SK-N-SH treated with all-trans-retinoic acid at 6 μM for 48 hours (cell line): ENCODE measurements at regions not wholly inside any gene's neighbourhood (a gene's known extent, or its start where the extent isn't known, plus 50 kb on each side); places are given as distances from the start of the nearest gene placed in this dataset.

Experiments used
- ARNTL ChIP-seq: fragments of 450-650 bp; formaldehyde crosslinking; IDR thresholded peaks from 2 replicates; pipeline ENCODE4 v1.5.0; 2020; ENCODE audit warnings: low read depth, mild to moderate bottlenecking, moderate library complexity, borderline replicate concordance
- CSDC2 ChIP-seq: fragments of 250-450 bp; sonication (Bioruptor Pico); IDR thresholded peaks from 2 replicates; pipeline ENCODE4 v1.5.0; 2020; ENCODE audit warnings: mild to moderate bottlenecking, moderate library complexity
- ESRRG ChIP-seq: fragments of 250-450 bp; sonication (Bioruptor Pico); IDR thresholded peaks from 2 replicates; pipeline ENCODE4 v1.6.1; 2021; ENCODE audit warnings: mild to moderate bottlenecking
- SNAI2 ChIP-seq: fragments of 250-450 bp; sonication (Bioruptor Pico); IDR thresholded peaks from 2 replicates; pipeline ENCODE4 v1.5.0; 2020; ENCODE audit warnings: mild to moderate bottlenecking, moderate library complexity
- ZC3H10 ChIP-seq: fragments of 250-450 bp; sonication (Bioruptor Pico); IDR thresholded peaks from 2 replicates; pipeline ENCODE4 v1.5.1; 2021; ENCODE audit warnings: mild to moderate bottlenecking, moderate library complexity
- ZFP3 ChIP-seq: fragments of 250-450 bp; sonication (Bioruptor Pico); IDR thresholded peaks from 2 replicates; pipeline ENCODE4 v1.5.0; 2020; ENCODE audit warnings: mild to moderate bottlenecking, moderate library complexity
- ZFP30 ChIP-seq: fragments of 450-650 bp; formaldehyde crosslinking; IDR thresholded peaks from 2 replicates; pipeline ENCODE4 v1.5.0; 2022; ENCODE audit warnings: mild to moderate bottlenecking, moderate library complexity
- ZNF70 ChIP-seq: fragments of 450-650 bp; formaldehyde crosslinking; IDR thresholded peaks from 2 replicates; pipeline ENCODE4 v1.5.0; 2020; ENCODE audit warnings: mild to moderate bottlenecking, moderate library complexity
- TF ChIP-seq, protein P1 (sequence below): fragments of 250-450 bp; sonication (Bioruptor Pico); IDR thresholded peaks from 2 replicates; pipeline ENCODE4 v1.5.0; 2020; ENCODE audit warnings: mild to moderate bottlenecking, moderate library complexity
- TF ChIP-seq, protein P2 (sequence below): fragments of 250-450 bp; sonication (Bioruptor Pico); IDR thresholded peaks from 2 replicates; pipeline ENCODE4 v1.8.0; 2020; ENCODE audit warnings: mild to moderate bottlenecking, moderate library complexity, borderline replicate concordance
- TF ChIP-seq, protein P3 (sequence below): fragments of 250-450 bp; sonication (Bioruptor Pico); IDR thresholded peaks from 2 replicates; pipeline ENCODE4 v1.5.1; 2021; ENCODE audit warnings: mild to moderate bottlenecking, moderate library complexity
- TF ChIP-seq, protein P4 (sequence below): fragments of 250-450 bp; sonication (Bioruptor Pico); IDR thresholded peaks from 2 replicates; pipeline ENCODE4 v1.5.1; 2020; ENCODE audit warnings: low read depth, mild to moderate bottlenecking, moderate library complexity

DNA sequence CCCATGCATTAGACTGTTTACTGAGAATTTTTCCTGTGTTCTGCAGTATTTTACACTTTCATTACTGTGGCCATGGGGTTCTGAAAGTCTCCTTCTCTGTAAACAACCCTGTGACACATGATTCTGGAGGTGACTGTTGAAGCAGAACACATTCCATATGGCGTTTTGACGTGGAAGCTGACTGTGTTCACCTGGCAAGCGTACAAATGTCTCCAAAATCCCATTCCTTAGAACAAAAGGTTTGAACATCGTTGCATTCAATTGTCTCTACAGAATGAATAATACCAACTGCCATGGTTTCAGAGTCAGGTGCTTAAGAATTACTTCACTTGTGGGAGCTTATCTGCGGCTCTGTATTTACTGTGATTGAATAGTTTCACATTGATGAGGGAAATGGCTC lies 485.6 kb upstream of the TMEM132C start:
- TF ChIP-seq, protein P1, sequence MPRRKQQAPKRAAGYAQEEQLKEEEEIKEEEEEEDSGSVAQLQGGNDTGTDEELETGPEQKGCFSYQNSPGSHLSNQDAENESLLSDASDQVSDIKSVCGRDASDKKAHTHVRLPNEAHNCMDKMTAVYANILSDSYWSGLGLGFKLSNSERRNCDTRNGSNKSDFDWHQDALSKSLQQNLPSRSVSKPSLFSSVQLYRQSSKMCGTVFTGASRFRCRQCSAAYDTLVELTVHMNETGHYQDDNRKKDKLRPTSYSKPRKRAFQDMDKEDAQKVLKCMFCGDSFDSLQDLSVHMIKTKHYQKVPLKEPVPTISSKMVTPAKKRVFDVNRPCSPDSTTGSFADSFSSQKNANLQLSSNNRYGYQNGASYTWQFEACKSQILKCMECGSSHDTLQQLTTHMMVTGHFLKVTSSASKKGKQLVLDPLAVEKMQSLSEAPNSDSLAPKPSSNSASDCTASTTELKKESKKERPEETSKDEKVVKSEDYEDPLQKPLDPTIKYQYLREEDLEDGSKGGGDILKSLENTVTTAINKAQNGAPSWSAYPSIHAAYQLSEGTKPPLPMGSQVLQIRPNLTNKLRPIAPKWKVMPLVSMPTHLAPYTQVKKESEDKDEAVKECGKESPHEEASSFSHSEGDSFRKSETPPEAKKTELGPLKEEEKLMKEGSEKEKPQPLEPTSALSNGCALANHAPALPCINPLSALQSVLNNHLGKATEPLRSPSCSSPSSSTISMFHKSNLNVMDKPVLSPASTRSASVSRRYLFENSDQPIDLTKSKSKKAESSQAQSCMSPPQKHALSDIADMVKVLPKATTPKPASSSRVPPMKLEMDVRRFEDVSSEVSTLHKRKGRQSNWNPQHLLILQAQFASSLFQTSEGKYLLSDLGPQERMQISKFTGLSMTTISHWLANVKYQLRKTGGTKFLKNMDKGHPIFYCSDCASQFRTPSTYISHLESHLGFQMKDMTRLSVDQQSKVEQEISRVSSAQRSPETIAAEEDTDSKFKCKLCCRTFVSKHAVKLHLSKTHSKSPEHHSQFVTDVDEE: no peak
- TF ChIP-seq, protein P2, sequence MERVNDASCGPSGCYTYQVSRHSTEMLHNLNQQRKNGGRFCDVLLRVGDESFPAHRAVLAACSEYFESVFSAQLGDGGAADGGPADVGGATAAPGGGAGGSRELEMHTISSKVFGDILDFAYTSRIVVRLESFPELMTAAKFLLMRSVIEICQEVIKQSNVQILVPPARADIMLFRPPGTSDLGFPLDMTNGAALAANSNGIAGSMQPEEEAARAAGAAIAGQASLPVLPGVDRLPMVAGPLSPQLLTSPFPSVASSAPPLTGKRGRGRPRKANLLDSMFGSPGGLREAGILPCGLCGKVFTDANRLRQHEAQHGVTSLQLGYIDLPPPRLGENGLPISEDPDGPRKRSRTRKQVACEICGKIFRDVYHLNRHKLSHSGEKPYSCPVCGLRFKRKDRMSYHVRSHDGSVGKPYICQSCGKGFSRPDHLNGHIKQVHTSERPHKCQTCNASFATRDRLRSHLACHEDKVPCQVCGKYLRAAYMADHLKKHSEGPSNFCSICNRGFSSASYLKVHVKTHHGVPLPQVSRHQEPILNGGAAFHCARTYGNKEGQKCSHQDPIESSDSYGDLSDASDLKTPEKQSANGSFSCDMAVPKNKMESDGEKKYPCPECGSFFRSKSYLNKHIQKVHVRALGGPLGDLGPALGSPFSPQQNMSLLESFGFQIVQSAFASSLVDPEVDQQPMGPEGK: no peak
- TF ChIP-seq ARNTL (CRISPR knock-in tag): no peak
- no peak for TF ChIP-seq ZFP3 (CRISPR knock-in tag)
- no peak for TF ChIP-seq ZFP30 (CRISPR knock-in tag)
- no peak for TF ChIP-seq ZNF70 (CRISPR knock-in tag)
- TF ChIP-seq, protein P3, sequence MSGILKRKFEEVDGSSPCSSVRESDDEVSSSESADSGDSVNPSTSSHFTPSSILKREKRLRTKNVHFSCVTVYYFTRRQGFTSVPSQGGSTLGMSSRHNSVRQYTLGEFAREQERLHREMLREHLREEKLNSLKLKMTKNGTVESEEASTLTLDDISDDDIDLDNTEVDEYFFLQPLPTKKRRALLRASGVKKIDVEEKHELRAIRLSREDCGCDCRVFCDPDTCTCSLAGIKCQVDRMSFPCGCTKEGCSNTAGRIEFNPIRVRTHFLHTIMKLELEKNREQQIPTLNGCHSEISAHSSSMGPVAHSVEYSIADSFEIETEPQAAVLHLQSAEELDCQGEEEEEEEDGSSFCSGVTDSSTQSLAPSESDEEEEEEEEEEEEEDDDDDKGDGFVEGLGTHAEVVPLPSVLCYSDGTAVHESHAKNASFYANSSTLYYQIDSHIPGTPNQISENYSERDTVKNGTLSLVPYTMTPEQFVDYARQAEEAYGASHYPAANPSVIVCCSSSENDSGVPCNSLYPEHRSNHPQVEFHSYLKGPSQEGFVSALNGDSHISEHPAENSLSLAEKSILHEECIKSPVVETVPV: no peak
- no peak for TF ChIP-seq ESRRG
- no peak for TF ChIP-seq CSDC2 (CRISPR knock-in tag)
- no peak for TF ChIP-seq ZC3H10 (CRISPR knock-in tag)
- TF ChIP-seq, protein P4, sequence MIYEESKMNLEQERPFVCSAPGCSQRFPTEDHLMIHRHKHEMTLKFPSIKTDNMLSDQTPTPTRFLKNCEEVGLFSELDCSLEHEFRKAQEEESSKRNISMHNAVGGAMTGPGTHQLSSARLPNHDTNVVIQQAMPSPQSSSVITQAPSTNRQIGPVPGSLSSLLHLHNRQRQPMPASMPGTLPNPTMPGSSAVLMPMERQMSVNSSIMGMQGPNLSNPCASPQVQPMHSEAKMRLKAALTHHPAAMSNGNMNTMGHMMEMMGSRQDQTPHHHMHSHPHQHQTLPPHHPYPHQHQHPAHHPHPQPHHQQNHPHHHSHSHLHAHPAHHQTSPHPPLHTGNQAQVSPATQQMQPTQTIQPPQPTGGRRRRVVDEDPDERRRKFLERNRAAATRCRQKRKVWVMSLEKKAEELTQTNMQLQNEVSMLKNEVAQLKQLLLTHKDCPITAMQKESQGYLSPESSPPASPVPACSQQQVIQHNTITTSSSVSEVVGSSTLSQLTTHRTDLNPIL (CRISPR knock-in tag): no peak
- no peak for TF ChIP-seq SNAI2 (CRISPR knock-in tag)
